ENCODE measurements at regions not wholly inside any gene's neighbourhood (a gene's known extent, or its start where the extent isn't known, plus 50 kb on each side); places are given as distances from the start of the nearest gene placed in this dataset.

- Mint-ChIP-seq H3K27me3 (ENCODE audit: insufficient read depth) (no peaks in the 10 kb centered on the region), H3K27ac (no peak overlapping the region), H3K4me3 (no peak overlapping the region), H3K36me3 (ENCODE audit: low read depth) (no peaks in the 10 kb centered on the region), H3K9me3 (peaks cover 9% of the 10 kb centered on the region), H3K4me1 (no peaks in the 10 kb centered on the region)
- Histone ChIP-seq H3K9me3 (ENCODE audit: control insufficient read depth, low read length) (no peaks in the 10 kb centered on the region), H3K4me3 (ENCODE audit: low read length) (no peak overlapping the region), H3K36me3 (ENCODE audit: control insufficient read depth, insufficient read depth, low read length) (no peaks in the 10 kb centered on the region), H3K4me1 (ENCODE audit: control insufficient read depth, insufficient read depth, low read length) (no peaks in the 10 kb centered on the region), H3K27ac (ENCODE audit: low read depth, low read length) (no peak overlapping the region), H3K27me3 (ENCODE audit: control insufficient read depth, insufficient read depth, low read length, poor library complexity, severe bottlenecking) (no peaks in the 10 kb centered on the region), H3K9ac (ENCODE audit: extremely low read depth, low read length, poor library complexity, severe bottlenecking) (no peak overlapping the region)
- DNase-seq = no peak
- 76 to 87% methylated on average over 2 of the region's 2 CpGs for WGBS, 2 experiments (ENCODE audit: insufficient coverage in 1 of 2, insufficient read length in 1 of 2)
- TF ChIP-seq CTCF (conservative IDR thresholded peaks at IDR 0.05) = no peak
These were observed 166.2 kb downstream of the CDCA7 start for GRCh38 chr2:173520918-173521317.

- Mint-ChIP-seq H3K9me3 (peaks cover 11% of the 10 kb centered on the region), H3K36me3 (ENCODE audit: low read depth) (no peaks in the 10 kb centered on the region), H3K4me3 (no peak overlapping the region), H3K27ac (no peak overlapping the region), H3K4me1 (no peaks in the 10 kb centered on the region), H3K27me3 (ENCODE audit: insufficient read depth) (no peaks in the 10 kb centered on the region)
- Histone ChIP-seq H3K36me3 (ENCODE audit: control insufficient read depth, insufficient read depth, low read length) (no peaks in the 10 kb centered on the region), H3K27me3 (ENCODE audit: control insufficient read depth, insufficient read depth, low read length, poor library complexity, severe bottlenecking) (no peaks in the 10 kb centered on the region), H3K27ac (ENCODE audit: low read depth, low read length) (no peak overlapping the region), H3K4me3 (ENCODE audit: low read length) (no peak overlapping the region), H3K9me3 (ENCODE audit: control insufficient read depth, low read length) (no peaks in the 10 kb centered on the region), H3K9ac (ENCODE audit: extremely low read depth, low read length, poor library complexity, severe bottlenecking) (no peak overlapping the region), H3K4me1 (ENCODE audit: control insufficient read depth, insufficient read depth, low read length) (no peaks in the 10 kb centered on the region)
- TF ChIP-seq CTCF (conservative IDR thresholded peaks at IDR 0.05) = no peak
- WGBS, 2 experiments (ENCODE audit: insufficient coverage in 1 of 2, insufficient read length in 1 of 2) = 94 to 100% methylated on average over 2 to 3 of the region's 4 CpGs
- no peak for DNase-seq
These were observed 166.9 kb downstream of the CDCA7 start for GRCh38 chr2:173521450-173522192.

GRCh38 chr2:173523497-173523896 is 168.8 kb downstream of the CDCA7 start:
- Histone ChIP-seq H3K4me1 (ENCODE audit: control insufficient read depth, insufficient read depth, low read length) (no peaks in the 10 kb centered on the region), H3K27ac (ENCODE audit: low read depth, low read length) (no peak overlapping the region), H3K9ac (ENCODE audit: extremely low read depth, low read length, poor library complexity, severe bottlenecking) (no peak overlapping the region), H3K27me3 (ENCODE audit: control insufficient read depth, insufficient read depth, low read length, poor library complexity, severe bottlenecking) (no peaks in the 10 kb centered on the region), H3K4me3 (ENCODE audit: low read length) (no peak overlapping the region), H3K36me3 (ENCODE audit: control insufficient read depth, insufficient read depth, low read length) (no peaks in the 10 kb centered on the region), H3K9me3 (ENCODE audit: control insufficient read depth, low read length) (peaks cover 4% of the 10 kb centered on the region)
- no peak for DNase-seq
- Mint-ChIP-seq H3K9me3 (peaks cover 6% of the 10 kb centered on the region), H3K27me3 (ENCODE audit: insufficient read depth) (no peaks in the 10 kb centered on the region), H3K4me3 (no peak overlapping the region), H3K4me1 (no peaks in the 10 kb centered on the region), H3K27ac (no peak overlapping the region), H3K36me3 (ENCODE audit: low read depth) (no peaks in the 10 kb centered on the region)
- no peak for TF ChIP-seq CTCF (conservative IDR thresholded peaks at IDR 0.05)
- 75 to 85% methylated on average over 4 of the region's 4 CpGs for WGBS, 2 experiments (ENCODE audit: insufficient coverage in 1 of 2, insufficient read length in 1 of 2)
